HG02759 (cell line): ENCODE measurements at regions not wholly inside any gene's neighbourhood (a gene's known extent, or its start where the extent isn't known, plus 50 kb on each side); places are given as distances from the start of the nearest gene placed in this dataset.
"Not testable (repeated sequence)": the region's sequence is repeated elsewhere in the genome, so short reads cannot be mapped to it uniquely, and the experiment has no call there.

Experiments
- ATAC-seq: cut with Tn5 transposase; IDR thresholded peaks from one replicate; pipeline ENCODE4 v1.9.1; 2021; ENCODE audit warnings: mild to moderate bottlenecking, moderate library complexity; ENCODE audit not compliant: unreplicated experiment

GRCh38 chr11:96506953-96507354 is 117.1 kb downstream of the JRKL start:
- no peak for ATAC-seq

- no peak for ATAC-seq
Observed at GRCh38 chr11:96508861-96509260, 119.0 kb downstream of the JRKL start.

DNA sequence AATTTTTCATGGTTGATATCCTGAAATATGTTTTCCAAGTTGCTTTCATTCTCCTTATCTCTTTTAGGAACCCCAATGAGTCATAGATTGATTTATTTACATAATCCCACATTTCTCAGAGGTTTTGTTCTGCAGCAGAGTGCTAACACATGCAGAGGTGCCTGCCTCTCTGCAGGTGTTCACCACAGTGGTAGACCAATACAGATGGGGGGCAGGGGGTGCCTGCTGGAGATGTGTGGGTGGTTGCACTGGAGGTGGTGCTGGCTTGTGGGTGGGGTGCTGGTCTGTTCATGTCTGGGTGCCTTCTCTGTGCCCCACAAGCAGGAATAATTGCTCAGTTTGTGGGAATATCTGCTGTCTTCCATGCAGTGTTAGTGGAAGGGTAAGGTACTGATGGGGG is 131.1 kb downstream of the JRKL start:
- ATAC-seq: no peak

GRCh38 chr11:96523656-96524055 is 133.8 kb downstream of the JRKL start:
- ATAC-seq: no peak

GRCh38 chr11:96524475-96524874 is 134.7 kb downstream of the JRKL start:
- no peak for ATAC-seq

DNA sequence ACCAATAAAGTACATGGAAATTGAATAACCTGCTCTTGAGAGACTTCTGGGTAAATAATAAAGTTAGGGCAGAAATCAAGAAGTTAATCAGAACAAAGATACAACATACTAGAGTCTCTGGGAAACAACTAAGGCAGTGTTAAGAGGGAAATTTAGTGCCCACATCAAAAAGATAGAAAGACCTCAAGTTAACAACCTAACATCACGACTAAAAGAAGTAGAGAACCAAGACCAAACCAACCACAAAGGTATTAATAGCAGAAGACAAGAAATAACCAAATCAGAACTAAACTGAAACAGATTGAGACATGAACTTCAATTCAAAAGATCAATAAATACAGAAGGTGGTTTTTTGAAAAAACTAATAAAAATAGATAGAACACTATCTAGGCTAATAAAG is 140.7 kb downstream of the JRKL start:
- ATAC-seq: no peak

GRCh38 chr11:96538104-96538503 is 148.3 kb downstream of the JRKL start:
- ATAC-seq: no peak

- ATAC-seq: no peak
Observed at GRCh38 chr11:96538622-96539021, 148.8 kb downstream of the JRKL start.

DNA sequence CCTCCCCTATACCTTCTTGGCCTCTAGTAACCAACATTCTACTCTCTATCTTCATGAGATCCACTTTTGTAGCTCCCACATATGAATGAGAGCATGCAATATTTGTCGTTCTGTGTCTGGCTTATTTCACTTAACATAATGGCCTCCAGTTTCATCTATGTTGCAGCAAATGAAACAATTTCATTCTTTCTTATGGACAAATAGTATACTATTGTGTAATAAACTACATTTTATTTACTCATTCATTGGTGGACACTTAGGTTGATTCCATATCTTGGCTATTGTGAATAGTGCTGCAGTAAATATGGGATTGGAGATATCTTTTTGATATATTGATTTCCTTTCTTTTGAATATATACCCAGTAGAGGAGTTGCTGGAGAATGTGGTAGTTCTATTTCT is 151.1 kb downstream of the JRKL start:
- ATAC-seq: no peak

DNA sequence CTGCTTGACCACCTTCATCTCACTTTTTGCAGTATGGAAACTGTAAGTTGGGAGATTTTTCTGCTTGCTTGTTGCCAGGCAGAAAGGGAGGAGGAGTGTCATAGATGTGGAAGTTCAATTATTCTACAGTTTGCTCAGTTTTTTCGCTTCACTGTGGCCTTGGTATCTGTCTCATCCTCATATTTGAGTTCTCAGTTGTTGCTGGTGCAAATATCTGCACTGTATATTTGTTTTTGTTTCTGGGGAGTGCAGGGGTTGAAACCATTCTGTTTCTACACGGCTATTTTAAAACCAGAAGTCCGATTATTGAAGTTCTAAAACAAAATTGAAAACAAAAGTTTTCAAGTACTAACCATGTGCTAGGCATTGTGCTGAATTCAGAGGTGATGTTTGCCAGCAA is 153.4 kb downstream of the JRKL start:
- no peak for ATAC-seq

DNA sequence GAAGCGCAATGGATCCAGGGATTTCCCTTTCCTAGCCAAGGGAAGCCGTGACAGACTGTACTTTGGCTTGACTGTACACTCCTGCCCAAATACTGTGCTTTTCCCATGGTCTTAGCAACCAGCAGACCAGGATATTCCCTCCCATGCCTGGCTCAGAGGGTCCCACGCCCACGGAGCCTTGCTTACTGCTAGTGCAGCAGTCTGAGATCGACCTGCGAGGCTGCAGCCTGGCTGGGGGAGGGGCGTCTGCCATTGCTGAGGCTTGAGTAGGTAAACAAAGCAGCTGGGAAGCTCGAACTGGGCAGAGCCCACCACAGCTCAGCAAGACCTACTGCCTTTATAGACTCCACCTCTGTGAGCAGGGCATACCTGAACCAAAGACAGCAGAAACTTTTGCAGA is 155.4 kb downstream of the JRKL start:
- ATAC-seq: not testable (repeated sequence)

GRCh38 chr11:96551136-96551535 is 161.3 kb downstream of the JRKL start:
- ATAC-seq: no peak

- ATAC-seq: no peak
Observed at GRCh38 chr11:96554236-96554820, 164.5 kb downstream of the JRKL start.

GRCh38 chr11:96555826-96556225 is 166.0 kb downstream of the JRKL start:
- not testable (repeated sequence) for ATAC-seq

GRCh38 chr11:96560727-96561126 is 170.9 kb downstream of the JRKL start:
- ATAC-seq: not testable (repeated sequence)

DNA sequence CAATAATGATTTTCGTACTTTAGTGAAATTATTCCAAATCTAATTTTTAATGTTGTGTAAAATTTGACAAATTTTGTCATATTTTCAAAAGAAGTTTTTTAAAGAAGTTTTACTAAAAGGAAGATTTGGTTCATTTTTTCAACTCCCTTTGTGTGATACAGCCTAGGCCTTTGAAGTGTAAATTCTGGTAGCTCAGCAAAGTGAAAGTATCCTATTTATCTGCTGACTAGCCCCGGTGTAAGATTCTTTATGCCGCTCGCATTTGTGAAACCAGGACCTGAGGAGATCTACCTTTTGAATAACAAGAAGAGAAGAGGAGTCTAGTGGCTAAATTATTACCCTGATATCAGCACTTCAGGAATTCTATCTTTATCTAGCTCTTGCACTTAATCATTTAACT is 177.4 kb downstream of the JRKL start:
- ATAC-seq: no peak

GRCh38 chr11:96567667-96568066 is 177.9 kb downstream of the JRKL start:
- no peak for ATAC-seq

DNA sequence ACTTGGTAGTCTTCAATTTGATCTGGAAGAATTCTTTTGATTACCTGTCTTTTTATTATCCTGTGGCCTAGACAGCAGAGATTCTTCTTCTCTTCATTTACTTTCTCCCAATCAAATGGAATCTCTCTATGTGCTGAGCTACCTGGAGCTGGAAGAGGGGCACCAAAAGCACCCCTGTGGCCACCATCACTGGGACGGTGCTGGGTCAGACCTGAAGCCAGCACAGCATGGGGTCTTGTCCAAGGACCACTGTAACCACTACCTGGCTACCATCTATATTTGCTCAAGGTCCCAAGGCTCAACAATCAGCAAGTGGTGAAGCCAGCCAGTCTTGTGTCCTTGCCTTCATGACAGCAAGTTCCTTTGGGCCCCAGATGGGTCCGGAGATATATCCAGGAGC is 186.6 kb downstream of the JRKL start:
- no peak for ATAC-seq

GRCh38 chr11:96578379-96578778 is 188.6 kb downstream of the JRKL start:
- no peak for ATAC-seq

DNA sequence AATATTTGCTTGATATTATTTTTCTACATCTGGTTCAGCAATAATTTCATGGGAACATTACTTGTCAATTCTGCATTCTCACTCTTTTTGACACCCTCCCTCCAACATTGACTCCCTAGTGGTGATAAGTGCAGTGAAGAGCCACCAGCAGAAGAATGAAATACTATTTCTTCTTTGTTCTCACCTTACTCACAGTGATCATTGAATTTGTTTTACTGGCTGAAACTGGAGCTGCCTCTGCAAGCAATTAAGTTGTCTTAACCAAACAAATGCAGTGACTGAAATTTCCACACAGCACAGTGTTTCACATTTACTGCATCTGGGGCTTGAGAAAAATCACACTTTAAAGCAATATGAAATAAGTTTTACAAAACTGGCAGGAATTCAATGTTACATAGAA is 189.8 kb downstream of the JRKL start:
- no peak for ATAC-seq

GRCh38 chr11:96580476-96581040 is 190.7 kb downstream of the JRKL start:
- ATAC-seq: no peak

DNA sequence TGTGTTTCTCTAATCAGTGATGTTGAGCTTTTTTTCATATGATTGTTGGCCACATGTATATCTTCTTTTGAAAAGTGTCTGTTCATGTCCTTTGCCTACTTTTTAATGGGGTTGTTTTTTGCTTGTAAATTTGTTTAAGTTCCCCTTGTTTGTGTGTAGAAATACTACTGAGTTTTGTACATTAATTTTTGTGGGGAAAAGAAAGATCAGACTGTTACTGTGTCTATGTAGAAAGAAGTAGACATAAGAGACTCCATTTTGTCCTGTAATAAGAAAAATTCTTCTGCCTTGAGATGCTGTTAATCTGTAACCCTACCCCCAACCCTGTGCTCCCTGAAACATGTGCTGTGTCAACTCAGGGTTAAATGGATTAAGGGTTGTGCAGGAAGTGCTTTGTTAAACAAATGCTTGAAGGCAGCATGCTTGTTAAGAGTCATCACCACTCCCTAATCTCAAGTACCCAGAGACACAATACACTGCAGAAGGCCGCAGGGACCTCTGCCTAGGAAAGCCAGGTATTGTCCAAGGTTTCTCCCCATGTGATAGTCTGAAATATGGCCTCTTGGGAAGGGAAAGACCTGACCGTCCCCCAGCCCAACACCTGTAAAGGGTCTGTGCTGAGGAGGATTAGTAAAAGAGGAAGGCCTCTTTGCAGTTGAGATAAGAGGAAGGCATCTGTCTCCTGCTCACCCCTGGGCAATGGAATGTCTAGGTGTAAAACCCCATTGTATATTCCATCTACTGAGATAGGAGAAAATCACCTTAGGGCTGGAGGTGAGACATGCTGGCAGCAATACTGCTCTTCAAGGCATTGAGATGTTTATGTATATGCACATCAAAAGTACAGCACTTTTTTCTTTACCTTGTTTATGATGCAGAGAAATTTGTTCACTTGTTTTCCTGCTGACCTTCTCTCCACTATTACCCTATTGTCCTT is 196.4 kb downstream of the JRKL start:
- ATAC-seq: not testable (repeated sequence)
